GM12892 (cell line): ENCODE measurements at regions not wholly inside any gene's neighbourhood (a gene's known extent, or its start where the extent isn't known, plus 50 kb on each side); places are given as distances from the start of the nearest gene placed in this dataset.

Source experiments
- POLR2A ChIP-seq: IDR thresholded peaks from 2 replicates; pipeline ENCODE4 v1.6.1; 2011; ENCODE audit warnings: low read depth, low read length, control low read depth
- POLR2AphosphoS5 ChIP-seq: IDR thresholded peaks from 2 replicates; pipeline ENCODE4 v1.6.1; 2011; ENCODE audit warnings: low read depth, low read length, control low read depth

GRCh38 chr2:19839438-19839837 lies 62.3 kb downstream of the TTC32 start:
- TF ChIP-seq POLR2A = no peak
- TF ChIP-seq POLR2AphosphoS5 = no peak
